Natural killer cell (primary cell): ENCODE measurements at regions not wholly inside any gene's neighbourhood (a gene's known extent, or its start where the extent isn't known, plus 50 kb on each side); places are given as distances from the start of the nearest gene placed in this dataset.

ENCODE experiments used
- ATAC-seq, 3 donors: fragments of 150-1000 bp in 2 of 3; fragments of 200-7000 bp in 1 of 3; cut with Tn5 transposase; 1 replicate in 1 of 3; 2 replicates in 2 of 3; pipeline ENCODE4 v1.10.0; 2021; ENCODE audit warnings: mild to moderate bottlenecking in 2 of 3, moderate library complexity in 2 of 3
- DNase-seq, 2 donors: peaks; one replicate each; pipeline versions ENCODE4 v3.0.0 to v3.0.0-alpha.2; 2013 to 2021; ENCODE audit warnings: mixed read lengths in 1 of 2
- H3K27ac ChIP-seq: one replicate; pipeline ENCODE4 v1.5.1; 2013; ENCODE audit warnings: mild to moderate bottlenecking, low read length
- H3K27me3 ChIP-seq: one replicate; pipeline ENCODE4 v1.6.1; 2013; ENCODE audit warnings: low read length; ENCODE audit not compliant: control insufficient read depth, insufficient read depth
- H3K36me3 ChIP-seq: one replicate; pipeline ENCODE4 v1.6.1; 2013; ENCODE audit warnings: low read length; ENCODE audit not compliant: control insufficient read depth, insufficient read depth
- H3K4me1 ChIP-seq: one replicate; pipeline ENCODE4 v1.6.1; 2013; ENCODE audit warnings: low read length; ENCODE audit not compliant: control insufficient read depth, insufficient read depth
- H3K4me3 ChIP-seq: one replicate; pipeline ENCODE4 v1.5.1; 2013; ENCODE audit warnings: low read length
- H3K9me3 ChIP-seq: one replicate; pipeline ENCODE4 v1.6.1; 2013; ENCODE audit warnings: low read length; ENCODE audit not compliant: control insufficient read depth, insufficient read depth
- H3K27ac Mint-ChIP-seq, 2 donors: one replicate each; pipeline ENCODE4 v1.8.0; 2022; ENCODE audit warnings: mild to moderate bottlenecking in 2 of 2, mixed read lengths in 2 of 2, moderate library complexity in 1 of 2
- H3K27me3 Mint-ChIP-seq, 2 donors: one replicate each; pipeline ENCODE4 v1.8.0; 2022; ENCODE audit warnings: low read depth in 2 of 2, mixed read lengths in 2 of 2
- H3K36me3 Mint-ChIP-seq: one replicate; pipeline ENCODE4 v1.8.0; 2022; ENCODE audit warnings: mixed read lengths
- H3K4me1 Mint-ChIP-seq, 2 donors: one replicate each; pipeline ENCODE4 v1.8.0; 2022; ENCODE audit warnings: mixed read lengths in 2 of 2
- H3K4me3 Mint-ChIP-seq: one replicate; pipeline ENCODE4 v1.8.0; 2022; ENCODE audit warnings: mild to moderate bottlenecking, moderate library complexity, mixed read lengths
- H3K9me3 Mint-ChIP-seq, 2 donors: one replicate each; pipeline ENCODE4 v1.8.0; 2022; ENCODE audit warnings: mixed read lengths in 2 of 2
- CTCF ChIP-seq: fragments of 200-600 bp; IDR thresholded peaks from one replicate; pipeline ENCODE4 v1.8.0; 2022; ENCODE audit warnings: antibody characterized with exemption
- WGBS: methylation state at CpG from one replicate; pipeline ENCODE4 v1.1.7; 2013; ENCODE audit warnings: missing lambda C conversion rate; ENCODE audit not compliant: insufficient coverage; 5-methylcytosine and 5-hydroxymethylcytosine counted together
- intact Hi-C: fragments of 100-400 bp; cut with micrococcal nuclease; formaldehyde crosslinking; loops from one replicate; pipeline ENCODE4 v1.14.2; 2022

- no peak overlapping the region for H3K27ac Mint-ChIP-seq
- peaks cover 10% of the 10 kb centered on the region for H3K36me3 Mint-ChIP-seq
- Histone ChIP-seq H3K27me3 (no peaks in the 10 kb centered on the region), H3K4me3 (no peak overlapping the region), H3K9me3 (no peaks in the 10 kb centered on the region), H3K36me3 (no peaks in the 10 kb centered on the region), H3K4me1 (no peaks in the 10 kb centered on the region), H3K27ac (no peak overlapping the region)
- TF ChIP-seq CTCF, result no peak
- no peak overlapping the region for H3K4me3 Mint-ChIP-seq
- intact Hi-C loops, result no loop called here
- peaks cover 0 to 24% of the 10 kb centered on the region in 2 donors for H3K27me3 Mint-ChIP-seq
- no peak for ATAC-seq
- no peaks in the 10 kb centered on the region for H3K9me3 Mint-ChIP-seq
- 100% methylated on average over 1 of the region's 3 CpGs for WGBS
- DNase-seq, result no peak
- H3K4me1 Mint-ChIP-seq, result peaks cover 3 to 10% of the 10 kb centered on the region in 2 donors
Measured at GRCh38 chr2:12538138-12538694, 178.5 kb upstream of the TRIB2 start.

- Mint-ChIP-seq H3K36me3 (peaks cover 10% of the 10 kb centered on the region), H3K27me3 (peaks cover 0 to 14% of the 10 kb centered on the region in 2 donors), H3K4me3 (no peak overlapping the region), H3K4me1 (peaks cover 0 to 2% of the 10 kb centered on the region in 2 donors), H3K9me3 (no peaks in the 10 kb centered on the region), H3K27ac (no peak overlapping the region)
- Histone ChIP-seq H3K4me3 (no peak overlapping the region), H3K36me3 (no peaks in the 10 kb centered on the region), H3K9me3 (no peaks in the 10 kb centered on the region), H3K4me1 (no peaks in the 10 kb centered on the region), H3K27me3 (no peaks in the 10 kb centered on the region), H3K27ac (no peak overlapping the region)
- 82% methylated on average over 6 of the region's 9 CpGs for WGBS
- ATAC-seq (no peak), DNase-seq (no peak)
- intact Hi-C loops, result no loop called here
- TF ChIP-seq CTCF, result no peak
Measured at GRCh38 chr2:12539336-12539735, 177.4 kb upstream of the TRIB2 start.

GRCh38 chr2:12539776-12540562, 176.8 kb upstream of the TRIB2 start:
- no peak for ATAC-seq
- no peaks in the 10 kb centered on the region for H3K4me1 ChIP-seq
- WGBS, result 93% methylated on average over 9 of the region's 10 CpGs

More at GRCh38 chr2:12539776-12540562, 176.8 kb upstream of the TRIB2 start:
- peaks cover 0 to 19% of the 10 kb centered on the region in 2 donors for H3K27me3 Mint-ChIP-seq
- no peaks in the 10 kb centered on the region for H3K27me3 ChIP-seq
- no peaks in the 10 kb centered on the region for H3K36me3 ChIP-seq
- H3K4me3 ChIP-seq, result no peak overlapping the region
- TF ChIP-seq CTCF, result no peak
- no peak overlapping the region for H3K27ac ChIP-seq
- no peak overlapping the region for H3K27ac Mint-ChIP-seq
- intact Hi-C loops, result no loop called here
- H3K9me3 Mint-ChIP-seq, result no peaks in the 10 kb centered on the region
- no peak overlapping the region for H3K4me3 Mint-ChIP-seq
- no peaks in the 10 kb centered on the region for H3K9me3 ChIP-seq
- DNase-seq, result no peak
- no peaks in the 10 kb centered on the region for H3K4me1 Mint-ChIP-seq
- H3K36me3 Mint-ChIP-seq, result peaks cover 10% of the 10 kb centered on the region
